ENCODE measurements at regions not wholly inside any gene's neighbourhood (a gene's known extent, or its start where the extent isn't known, plus 50 kb on each side); places are given as distances from the start of the nearest gene placed in this dataset.

DNA sequence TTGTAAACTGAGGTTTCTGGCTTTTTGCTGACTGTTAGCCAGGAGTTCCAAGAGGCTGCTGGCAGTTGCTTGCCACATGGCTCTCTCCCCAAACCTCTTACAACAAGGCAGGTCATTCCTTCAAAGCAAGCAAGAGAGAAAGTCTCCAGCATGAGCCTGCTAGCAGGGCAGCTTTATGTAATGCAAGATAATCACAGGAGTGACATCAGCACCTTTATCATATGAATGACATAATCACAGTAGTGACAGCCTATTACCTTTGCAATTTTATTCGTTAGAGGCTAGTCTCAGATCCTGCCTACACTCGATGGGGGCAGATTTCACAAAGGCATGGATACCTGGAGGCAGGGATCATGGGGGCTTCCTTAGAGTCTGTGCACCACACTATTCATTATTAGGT, 79.5 kb upstream of the KCNJ16 start:
- H3K27ac Mint-ChIP-seq, result no peak overlapping the region
- H3K4me1 Mint-ChIP-seq, result no peaks in the 10 kb centered on the region
- CTCF ChIA-PET, result no interaction called here
- no peak overlapping the region for H3K4me3 Mint-ChIP-seq
- no peak for DNase-seq
- no peaks in the 10 kb centered on the region for H3K36me3 Mint-ChIP-seq
- no peaks in the 10 kb centered on the region for H3K27me3 Mint-ChIP-seq
- peaks cover 3% of the 10 kb centered on the region for H3K9me3 Mint-ChIP-seq

GRCh38 chr17:69997332-69997731, 77.7 kb upstream of the KCNJ16 start:
- DNase-seq, result no peak
- CTCF ChIA-PET, result no interaction called here
- no peak overlapping the region for H3K4me3 Mint-ChIP-seq

GRCh38 chr17:69999253-69999652, 75.8 kb upstream of the KCNJ16 start:
- H3K9me3 Mint-ChIP-seq, result no peaks in the 10 kb centered on the region
- H3K36me3 Mint-ChIP-seq, result no peaks in the 10 kb centered on the region
- no peak overlapping the region for H3K4me3 Mint-ChIP-seq
- DNase-seq, result no peak
- no peaks in the 10 kb centered on the region for H3K4me1 Mint-ChIP-seq
- H3K27ac Mint-ChIP-seq, result no peak overlapping the region
- CTCF ChIA-PET, result no interaction called here
- no peaks in the 10 kb centered on the region for H3K27me3 Mint-ChIP-seq

More at GRCh38 chr17:69997332-69997731, 77.7 kb upstream of the KCNJ16 start:
- Mint-ChIP-seq H3K27me3 (no peaks in the 10 kb centered on the region), H3K36me3 (no peaks in the 10 kb centered on the region), H3K27ac (no peak overlapping the region), H3K9me3 (peaks cover 3% of the 10 kb centered on the region), H3K4me1 (no peaks in the 10 kb centered on the region)

DNA sequence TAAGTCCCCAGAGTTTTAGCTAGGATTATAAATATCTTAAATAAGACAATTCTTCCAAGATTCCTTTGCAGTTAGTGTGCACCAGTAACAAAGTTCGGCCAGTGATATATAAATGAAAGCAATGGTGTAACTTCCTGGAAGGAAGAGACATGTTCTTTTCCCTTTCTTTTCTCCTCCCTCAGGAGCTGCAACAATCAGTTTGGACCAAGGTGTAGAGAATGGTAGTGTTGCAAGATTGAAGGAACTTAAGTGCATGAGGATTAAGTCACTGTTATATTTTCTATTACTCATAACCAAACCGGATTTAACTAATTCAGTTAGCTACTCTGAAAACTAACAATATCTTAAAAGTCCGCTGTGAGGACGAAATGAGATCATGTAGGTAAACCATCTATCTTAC, 68.9 kb upstream of the KCNJ16 start:
- DNase-seq, result no peak
- CTCF ChIA-PET, result no interaction called here
- no peaks in the 10 kb centered on the region for H3K4me1 Mint-ChIP-seq
- H3K9me3 Mint-ChIP-seq, result no peaks in the 10 kb centered on the region
- H3K27ac Mint-ChIP-seq, result no peak overlapping the region
- no peaks in the 10 kb centered on the region for H3K36me3 Mint-ChIP-seq
- no peaks in the 10 kb centered on the region for H3K27me3 Mint-ChIP-seq
- no peak overlapping the region for H3K4me3 Mint-ChIP-seq

DNA sequence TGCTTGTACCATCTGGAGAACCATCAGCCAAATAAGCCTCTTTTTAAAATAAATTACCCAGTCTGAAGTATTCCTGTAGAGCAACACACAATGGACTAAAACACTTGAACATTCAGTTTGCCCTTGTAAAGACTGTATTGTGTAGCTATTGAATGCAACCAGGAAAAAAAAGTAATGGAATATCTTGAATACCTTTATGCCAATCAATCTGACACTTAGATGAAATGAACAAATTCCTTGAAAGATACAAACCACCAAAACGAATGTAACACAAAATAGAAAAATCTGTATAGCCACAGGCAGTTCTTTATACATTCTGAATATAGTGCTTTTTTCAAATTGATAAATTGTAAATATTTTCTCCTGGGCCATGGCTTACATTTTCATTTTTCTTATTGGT, 63.3 kb upstream of the KCNJ16 start:
- no peak for DNase-seq
- H3K4me1 Mint-ChIP-seq, result no peaks in the 10 kb centered on the region
- no peaks in the 10 kb centered on the region for H3K9me3 Mint-ChIP-seq
- no peak overlapping the region for H3K27ac Mint-ChIP-seq
- H3K27me3 Mint-ChIP-seq, result no peaks in the 10 kb centered on the region
- CTCF ChIA-PET, result no interaction called here
- H3K36me3 Mint-ChIP-seq, result no peaks in the 10 kb centered on the region
- H3K4me3 Mint-ChIP-seq, result no peak overlapping the region

GRCh38 chr17:70013911-70014310, 61.1 kb upstream of the KCNJ16 start:
- Mint-ChIP-seq H3K36me3 (no peaks in the 10 kb centered on the region), H3K4me3 (no peak overlapping the region), H3K27me3 (no peaks in the 10 kb centered on the region), H3K4me1 (no peaks in the 10 kb centered on the region), H3K27ac (no peak overlapping the region), H3K9me3 (no peaks in the 10 kb centered on the region)
- CTCF ChIA-PET, result no interaction called here
- DNase-seq, result no peak

DNA sequence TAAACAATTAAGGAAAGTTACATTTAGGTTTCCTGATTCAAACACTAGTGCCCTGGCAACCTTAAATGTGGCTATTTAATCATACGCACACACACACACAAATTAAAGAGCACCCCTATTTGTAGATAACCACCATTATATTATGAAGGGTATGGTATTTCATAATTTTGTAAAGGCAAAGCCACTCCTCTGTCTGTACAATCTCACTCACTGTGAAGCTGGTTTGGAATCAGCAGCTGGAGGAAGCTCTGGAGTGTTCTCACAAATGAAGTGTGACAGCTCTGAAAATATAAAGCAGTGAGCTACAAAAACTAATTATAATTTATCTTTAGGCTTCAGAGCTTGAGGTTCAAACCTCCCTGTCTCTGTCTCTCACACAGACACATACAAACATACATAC, 57.9 kb upstream of the KCNJ16 start:
- H3K4me3 Mint-ChIP-seq, result no peak overlapping the region
- CTCF ChIA-PET, result no interaction called here
- no peaks in the 10 kb centered on the region for H3K4me1 Mint-ChIP-seq
- DNase-seq, result no peak
- no peaks in the 10 kb centered on the region for H3K36me3 Mint-ChIP-seq
- no peaks in the 10 kb centered on the region for H3K9me3 Mint-ChIP-seq
- H3K27ac Mint-ChIP-seq, result no peak overlapping the region
- H3K27me3 Mint-ChIP-seq, result no peaks in the 10 kb centered on the region

DNA sequence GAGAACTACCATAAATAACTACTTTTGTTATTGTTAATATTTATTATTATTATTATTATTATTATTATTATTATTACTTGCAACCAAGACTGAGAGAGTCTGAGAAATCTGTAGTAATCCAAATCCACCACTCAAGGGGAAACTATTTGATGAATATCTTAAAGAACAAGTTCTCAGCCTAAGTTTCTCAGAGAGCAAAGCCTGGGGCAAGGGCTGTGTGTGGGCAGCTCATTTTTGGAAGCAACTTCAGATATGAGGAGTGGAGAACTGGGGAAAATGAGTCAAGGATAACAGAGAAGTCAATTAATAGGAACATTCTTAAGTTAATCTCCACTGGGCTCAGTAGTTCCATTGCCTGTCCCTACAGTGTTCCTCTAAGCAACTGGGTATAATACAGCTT, 57.1 kb upstream of the KCNJ16 start:
- H3K27ac Mint-ChIP-seq, result no peak overlapping the region
- H3K36me3 Mint-ChIP-seq, result no peaks in the 10 kb centered on the region
- no peaks in the 10 kb centered on the region for H3K9me3 Mint-ChIP-seq
- H3K4me3 Mint-ChIP-seq, result no peak overlapping the region
- no peaks in the 10 kb centered on the region for H3K27me3 Mint-ChIP-seq
- no peak for DNase-seq
- CTCF ChIA-PET, result no interaction called here
- no peaks in the 10 kb centered on the region for H3K4me1 Mint-ChIP-seq

- Mint-ChIP-seq H3K36me3 (no peaks in the 10 kb centered on the region), H3K4me1 (no peaks in the 10 kb centered on the region), H3K27ac (no peak overlapping the region), H3K4me3 (no peak overlapping the region), H3K9me3 (no peaks in the 10 kb centered on the region), H3K27me3 (no peaks in the 10 kb centered on the region)
- CTCF ChIA-PET, result no interaction called here
- DNase-seq, result no peak
Observed at GRCh38 chr17:70021726-70022125, 53.3 kb upstream of the KCNJ16 start.

- DNase-seq, result no peak
- Mint-ChIP-seq H3K27ac (no peak overlapping the region), H3K4me3 (no peak overlapping the region), H3K27me3 (no peaks in the 10 kb centered on the region), H3K36me3 (no peaks in the 10 kb centered on the region), H3K9me3 (no peaks in the 10 kb centered on the region), H3K4me1 (no peaks in the 10 kb centered on the region)
- CTCF ChIA-PET, result no interaction called here
Observed at GRCh38 chr17:70022175-70022574, 52.9 kb upstream of the KCNJ16 start.

DNA sequence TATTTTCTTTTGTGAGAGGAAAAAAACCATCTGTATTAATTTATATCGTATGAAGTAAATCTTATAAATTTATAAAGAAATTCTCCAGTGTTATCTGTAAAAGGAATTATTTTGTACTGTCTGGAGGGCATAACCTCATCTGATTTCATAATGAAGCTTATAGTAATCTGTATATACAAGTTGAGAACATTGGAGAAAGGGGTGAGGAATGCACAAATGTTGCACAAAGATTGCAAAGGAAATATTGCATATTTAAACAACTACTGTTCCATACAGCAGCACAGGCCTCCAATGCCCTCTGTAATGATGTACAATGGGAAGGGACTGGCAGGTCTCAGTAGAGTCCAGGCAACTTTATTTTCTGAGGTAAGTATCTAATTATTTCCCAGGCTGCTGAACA, 50.8 kb upstream of the KCNJ16 start:
- no peaks in the 10 kb centered on the region for H3K36me3 Mint-ChIP-seq
- CTCF ChIA-PET, result no interaction called here

More for the DNA sequence above, 50.8 kb upstream of the KCNJ16 start:
- Mint-ChIP-seq H3K27ac (no peak overlapping the region), H3K4me3 (no peak overlapping the region), H3K27me3 (no peaks in the 10 kb centered on the region), H3K9me3 (no peaks in the 10 kb centered on the region), H3K4me1 (no peaks in the 10 kb centered on the region)
- no peak for DNase-seq

All from activated naive CD4-positive, alpha-beta T cell treated with anti-CD3 and anti-CD28 coated beads, Interleukin-2, amount 10 ng/mL, durations not matched to agents 7 days and 5 days (primary cell).